Neuronal stem cell (in vitro differentiated cells): ENCODE measurements at regions not wholly inside any gene's neighbourhood (a gene's known extent, or its start where the extent isn't known, plus 50 kb on each side); places are given as distances from the start of the nearest gene placed in this dataset.

Source experiments
- DNase-seq: peaks from one replicate; pipeline ENCODE4 v3.0.0-alpha.2; 2013; ENCODE audit warnings: low spot score
- H2AFZ ChIP-seq: one replicate; pipeline ENCODE4 v1.6.1; 2013; ENCODE audit warnings: mild to moderate bottlenecking, low read length, inconsistent platforms
- H2AK5ac ChIP-seq: 2 replicates; pipeline ENCODE4 v1.6.1; 2013; ENCODE audit warnings: low read depth, mild to moderate bottlenecking, inconsistent platforms, low read length, moderate library complexity, mixed read lengths
- H2BK120ac ChIP-seq: 2 replicates; pipeline ENCODE4 v1.6.1; 2013; ENCODE audit warnings: low read depth, mild to moderate bottlenecking, inconsistent platforms, low read length, moderate library complexity, mixed read lengths
- H2BK12ac ChIP-seq: one replicate; pipeline ENCODE4 v1.6.1; 2013; ENCODE audit warnings: low read length, inconsistent platforms
- H2BK15ac ChIP-seq: 2 replicates; pipeline ENCODE4 v1.6.1; 2013; ENCODE audit warnings: mild to moderate bottlenecking, low read length, inconsistent platforms, mixed read lengths
- H2BK5ac ChIP-seq: one replicate; pipeline ENCODE4 v1.6.1; 2013; ENCODE audit warnings: inconsistent platforms, mild to moderate bottlenecking, low read length, moderate library complexity
- H3K14ac ChIP-seq: one replicate; pipeline ENCODE4 v1.6.1; 2013; ENCODE audit warnings: low read length, inconsistent platforms
- H3K18ac ChIP-seq: 2 replicates; pipeline ENCODE4 v1.6.1; 2013; ENCODE audit warnings: low read length, inconsistent platforms
- H3K23ac ChIP-seq: 2 replicates; pipeline ENCODE4 v1.6.1; 2013; ENCODE audit warnings: low read depth, mild to moderate bottlenecking, mixed read lengths, low read length, inconsistent platforms; ENCODE audit not compliant: poor library complexity
- H3K27ac ChIP-seq: replicated peaks from 3 replicates; pipeline ENCODE4 v1.5.1; 2013; ENCODE audit warnings: low read length, inconsistent platforms
- H3K27me3 ChIP-seq, 3 experiments: 2 replicates each; pipeline ENCODE4 v1.6.1; 2013; ENCODE audit warnings: low read length in 3 of 3, mild to moderate bottlenecking in 2 of 3, inconsistent platforms in 1 of 3, low read depth in 1 of 3, mixed read lengths in 1 of 3, moderate library complexity in 1 of 3; ENCODE audit not compliant: control insufficient read depth in 3 of 3, insufficient read depth in 3 of 3
- H3K36me3 ChIP-seq, 2 donors: replicated peaks in 1 of 2; 2 replicates each; pipeline ENCODE4 v1.6.1; 2013; ENCODE audit warnings: low read length in 2 of 2; ENCODE audit not compliant: control insufficient read depth in 2 of 2, insufficient read depth in 2 of 2
- H3K4ac ChIP-seq: 2 replicates; pipeline ENCODE4 v1.6.1; 2013; ENCODE audit warnings: inconsistent platforms, mild to moderate bottlenecking, low read length, moderate library complexity
- H3K4me1 ChIP-seq, 2 donors: 1 replicate in 1 of 2; 2 replicates in 1 of 2; pipeline ENCODE4 v1.6.1; 2013; ENCODE audit warnings: low read length in 2 of 2, low read depth in 1 of 2; ENCODE audit not compliant: control insufficient read depth in 2 of 2, insufficient read depth in 1 of 2
- H3K4me2 ChIP-seq: one replicate; pipeline ENCODE4 v1.6.1; 2013; ENCODE audit warnings: mild to moderate bottlenecking, low read length, inconsistent platforms; ENCODE audit not compliant: insufficient read depth, poor library complexity, severe bottlenecking
- H3K4me3 ChIP-seq, 2 donors: 2 replicates each; pipeline ENCODE4 v1.5.1; 2013; ENCODE audit warnings: low read length in 2 of 2, mild to moderate bottlenecking in 2 of 2, inconsistent platforms in 1 of 2, moderate library complexity in 1 of 2
- H3K79me1 ChIP-seq: one replicate; pipeline ENCODE4 v1.6.1; 2013; ENCODE audit warnings: low read depth, mild to moderate bottlenecking, inconsistent platforms, low read length, moderate library complexity
- H3K9ac ChIP-seq: one replicate; pipeline ENCODE4 v1.6.1; 2013; ENCODE audit warnings: mild to moderate bottlenecking, low read depth, low read length, inconsistent platforms; ENCODE audit not compliant: poor library complexity
- H3K9me3 ChIP-seq, 2 donors: replicated peaks in 1 of 2; 2 replicates each; pipeline versions ENCODE3 to v1.6.1; 2013; ENCODE audit warnings: low read length in 2 of 2, mild to moderate bottlenecking in 2 of 2, inconsistent platforms in 1 of 2, low read depth in 1 of 2, mixed read lengths in 1 of 2, moderate library complexity in 1 of 2; ENCODE audit not compliant: control insufficient read depth in 2 of 2, insufficient read depth in 1 of 2
- H4K8ac ChIP-seq: one replicate; pipeline ENCODE4 v1.6.1; 2013; ENCODE audit warnings: low read depth, mild to moderate bottlenecking, inconsistent platforms, low read length, moderate library complexity
- H4K91ac ChIP-seq: one replicate; pipeline ENCODE4 v1.6.1; 2013; ENCODE audit warnings: low read length, low read depth, mild to moderate bottlenecking, inconsistent platforms; ENCODE audit not compliant: poor library complexity
- WGBS, 2 donors: extraction: QIAGEN DNeasy Blood & Tissue Kit; methylation state at CpG; one replicate each; pipeline ENCODE4 v1.1.7; 2013; ENCODE audit warnings: missing lambda C conversion rate in 2 of 2, mixed read lengths in 1 of 2; ENCODE audit not compliant: insufficient read length in 2 of 2, insufficient replicate concordance in 1 of 2; ENCODE audit errors: extremely low coverage in 2 of 2; 5-methylcytosine and 5-hydroxymethylcytosine counted together

DNA sequence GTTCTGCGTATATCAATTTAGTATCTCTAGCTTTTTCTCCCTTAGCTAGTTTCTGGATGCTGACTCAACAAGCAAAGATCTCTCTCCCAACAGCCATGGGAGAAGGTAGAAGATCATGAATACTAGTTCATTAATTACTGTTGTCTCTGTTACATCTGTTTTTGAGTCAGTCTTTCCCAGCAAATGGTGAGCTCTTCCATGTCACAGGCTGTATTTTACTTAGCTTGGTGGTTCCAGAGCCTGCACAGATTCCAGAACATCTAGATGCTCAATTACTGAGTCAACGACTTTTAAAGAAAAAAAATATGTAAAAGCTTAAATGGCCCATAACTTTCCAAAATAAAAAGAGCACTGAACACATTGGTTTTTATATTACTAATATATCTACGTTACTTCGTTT lies 307.2 kb downstream of the NSG2 start:
- no peaks in the 10 kb centered on the region for H3K4me1 ChIP-seq
- H3K4me3 ChIP-seq: no peak overlapping the region
- H2AK5ac ChIP-seq: no peak overlapping the region
- H3K4ac ChIP-seq: no peak overlapping the region
- H3K14ac ChIP-seq: no peak overlapping the region
- H3K36me3 ChIP-seq: no peaks in the 10 kb centered on the region
- no peak overlapping the region for H2BK5ac ChIP-seq
- no peak overlapping the region for H3K18ac ChIP-seq
- no peak overlapping the region for H3K4me2 ChIP-seq
- H4K8ac ChIP-seq: no peak overlapping the region
- H3K27ac ChIP-seq: no peak overlapping the region
- no peak overlapping the region for H4K91ac ChIP-seq
- DNase-seq: no peak
- no peak overlapping the region for H2AFZ ChIP-seq
- no peak overlapping the region for H2BK12ac ChIP-seq
- H3K79me1 ChIP-seq: no peaks in the 10 kb centered on the region
- no CpG with 5 or more reads among the region's 4 CpGs for WGBS, 2 donors
- no peak overlapping the region for H2BK15ac ChIP-seq
- no peak overlapping the region for H3K23ac ChIP-seq
- no peak overlapping the region for H3K9ac ChIP-seq
- H3K27me3 ChIP-seq: no peaks in the 10 kb centered on the region
- no peaks in the 10 kb centered on the region for H3K9me3 ChIP-seq
- no peak overlapping the region for H2BK120ac ChIP-seq

DNA sequence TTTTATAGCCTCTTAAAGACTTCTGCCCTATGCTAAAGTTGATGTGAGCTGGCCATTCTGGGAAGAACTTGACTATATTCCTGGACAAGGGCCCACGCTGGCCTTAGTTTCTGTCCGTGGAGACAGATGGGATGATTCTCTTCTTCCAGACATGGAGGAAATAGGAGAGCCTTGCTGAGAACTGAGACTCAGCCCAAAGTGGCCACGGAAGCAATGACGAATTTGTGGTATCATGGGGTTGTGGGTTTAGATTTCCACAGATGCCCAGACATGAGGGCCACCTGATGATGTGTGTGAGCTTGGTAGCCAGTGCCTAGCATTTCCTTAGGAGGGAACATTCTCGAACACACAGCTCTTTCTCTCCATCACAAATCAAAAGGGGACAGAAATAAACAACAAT lies 309.1 kb downstream of the NSG2 start:
- Histone ChIP-seq H3K23ac (no peak overlapping the region), H2BK5ac (no peak overlapping the region), H2BK120ac (no peak overlapping the region), H3K4ac (no peak overlapping the region), H3K27ac (no peak overlapping the region), H3K36me3 (no peaks in the 10 kb centered on the region), H4K91ac (no peak overlapping the region), H3K9me3 (no peaks in the 10 kb centered on the region), H2AK5ac (no peak overlapping the region), H3K4me1 (no peaks in the 10 kb centered on the region), H3K79me1 (no peaks in the 10 kb centered on the region), H2BK15ac (no peak overlapping the region), H4K8ac (no peak overlapping the region), H3K27me3 (no peaks in the 10 kb centered on the region), H3K4me3 (no peak overlapping the region), H2AFZ (no peak overlapping the region), H3K14ac (no peak overlapping the region), H3K18ac (no peak overlapping the region), H3K4me2 (no peak overlapping the region), H2BK12ac (no peak overlapping the region), H3K9ac (no peak overlapping the region)
- no CpG with 5 or more reads among the region's 5 CpGs for WGBS, 2 donors
- no peak for DNase-seq

DNA sequence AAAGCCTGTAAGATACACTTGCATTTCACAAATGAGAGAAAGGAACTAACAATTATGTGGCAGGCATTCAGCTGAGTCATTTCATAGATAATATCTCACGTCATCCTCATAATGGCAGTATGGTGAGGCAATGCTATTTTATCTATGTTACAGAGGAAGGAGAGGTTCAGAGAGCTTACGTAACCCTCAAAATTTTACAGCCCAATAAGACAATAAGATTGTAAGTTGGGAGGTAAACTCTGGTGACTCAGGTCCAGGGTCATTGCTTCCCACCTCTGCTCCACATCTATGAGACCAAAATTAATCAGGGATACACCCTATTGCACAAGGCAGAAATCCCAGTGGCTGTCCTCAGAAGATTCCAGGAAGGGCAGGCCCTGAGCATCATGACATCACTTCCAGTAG lies 309.7 kb downstream of the NSG2 start:
- no peak overlapping the region for H3K9ac ChIP-seq
- no peak overlapping the region for H3K4me3 ChIP-seq
- H3K4me1 ChIP-seq: no peaks in the 10 kb centered on the region
- H3K79me1 ChIP-seq: no peaks in the 10 kb centered on the region
- H2AK5ac ChIP-seq: no peak overlapping the region
- no peak overlapping the region for H3K23ac ChIP-seq
- WGBS, 2 donors: no CpG with 5 or more reads among the region's 2 CpGs
- no peak overlapping the region for H2BK15ac ChIP-seq
- no peaks in the 10 kb centered on the region for H3K27me3 ChIP-seq
- no peak overlapping the region for H2BK5ac ChIP-seq
- H4K91ac ChIP-seq: no peak overlapping the region
- H3K18ac ChIP-seq: no peak overlapping the region
- no peaks in the 10 kb centered on the region for H3K36me3 ChIP-seq
- H3K14ac ChIP-seq: no peak overlapping the region
- no peaks in the 10 kb centered on the region for H3K9me3 ChIP-seq
- no peak overlapping the region for H2BK120ac ChIP-seq
- H2BK12ac ChIP-seq: no peak overlapping the region
- no peak overlapping the region for H3K4ac ChIP-seq
- no peak overlapping the region for H3K4me2 ChIP-seq
- H2AFZ ChIP-seq: no peak overlapping the region
- no peak overlapping the region for H3K27ac ChIP-seq
- no peak overlapping the region for H4K8ac ChIP-seq
- DNase-seq: no peak

DNA sequence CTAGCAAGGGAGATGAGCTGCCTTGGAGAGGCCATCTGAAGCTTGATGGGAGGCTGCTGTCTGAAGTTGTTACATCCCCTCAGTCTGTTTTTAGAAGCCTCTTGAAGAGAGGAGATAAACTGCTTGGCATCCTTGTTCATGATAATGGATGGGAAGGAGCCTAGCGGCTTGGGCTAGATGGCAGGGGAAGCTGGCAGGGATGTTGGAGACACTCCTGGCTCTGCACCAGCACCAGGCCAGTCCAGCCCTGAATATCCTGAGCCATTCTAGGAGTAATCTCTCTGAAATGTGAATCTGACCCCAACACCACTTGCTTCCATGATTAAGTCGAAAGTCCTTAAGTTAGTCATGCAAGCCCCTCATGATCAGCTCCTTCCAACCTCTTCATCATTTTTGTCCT lies 310.5 kb downstream of the NSG2 start:
- Histone ChIP-seq H3K4me1 (no peaks in the 10 kb centered on the region), H4K8ac (no peak overlapping the region), H3K79me1 (no peaks in the 10 kb centered on the region), H3K4ac (no peak overlapping the region), H4K91ac (no peak overlapping the region), H3K9me3 (no peaks in the 10 kb centered on the region), H3K4me2 (no peak overlapping the region), H3K27ac (no peak overlapping the region), H2BK5ac (no peak overlapping the region), H3K4me3 (no peak overlapping the region), H3K36me3 (no peaks in the 10 kb centered on the region), H3K18ac (no peak overlapping the region), H2BK12ac (no peak overlapping the region), H3K9ac (no peak overlapping the region), H2AFZ (no peak overlapping the region), H3K27me3 (no peaks in the 10 kb centered on the region), H3K14ac (no peak overlapping the region), H2AK5ac (no peak overlapping the region), H3K23ac (no peak overlapping the region), H2BK15ac (no peak overlapping the region), H2BK120ac (no peak overlapping the region)
- DNase-seq: no peak
- WGBS, 2 donors: no CpG with 5 or more reads among the region's 2 CpGs
